Thoracic aorta (tissue), 2 donors: ENCODE measurements at regions not wholly inside any gene's neighbourhood (a gene's known extent, or its start where the extent isn't known, plus 50 kb on each side); places are given as distances from the start of the nearest gene placed in this dataset.

Source experiments
- ATAC-seq: fragments of 150-250 bp; one replicate; pipeline ENCODE4 v1.8.0; 2017; ENCODE audit warnings: low read depth; ENCODE audit not compliant: insufficient number of reproducible peaks, low FRiP score
- DNase-seq: peaks from one replicate; pipeline ENCODE4 v3.0.0-alpha.2; 2020; ENCODE audit warnings: low spot score
- H3K27ac ChIP-seq, 2 donors: fragments of 200-600 bp; sonication (generic); 1 replicate in 1 of 2; 2 replicates in 1 of 2; pipeline ENCODE4 v1.5.1; 2016; ENCODE audit warnings: mild to moderate bottlenecking in 2 of 2, moderate library complexity in 2 of 2
- H3K27me3 ChIP-seq: fragments of 200-600 bp; sonication (generic); replicated peaks from 2 replicates; pipeline ENCODE4 v1.6.0; 2016; ENCODE audit warnings: mild to moderate bottlenecking; ENCODE audit not compliant: insufficient read depth
- H3K36me3 ChIP-seq: fragments of 200-600 bp; sonication (generic); one replicate; pipeline ENCODE4 v1.5.1; 2016
- H3K4me1 ChIP-seq, 2 donors: fragments of 200-600 bp; sonication (generic); 1 replicate in 1 of 2; 2 replicates in 1 of 2; pipeline versions ENCODE4 v1.5.1 to v1.6.0; 2016; ENCODE audit warnings: low read depth in 2 of 2, mild to moderate bottlenecking in 1 of 2; ENCODE audit not compliant: control insufficient read depth in 1 of 2
- H3K4me3 ChIP-seq: fragments of 200-600 bp; sonication (generic); 2 replicates; pipeline ENCODE4 v1.5.1; 2016; ENCODE audit warnings: mild to moderate bottlenecking
- H3K9me3 ChIP-seq: fragments of 200-600 bp; sonication (generic); 2 replicates; pipeline ENCODE4 v1.5.1; 2016
- TF ChIP-seq, protein P1 (sequence below): fragments of 200-600 bp; sonication (generic); IDR thresholded peaks from one replicate; pipeline ENCODE4 v1.5.1; 2019; ENCODE audit warnings: antibody characterized with exemption

- ATAC-seq (no peak), DNase-seq (no peak)
- Histone ChIP-seq H3K9me3 (no peaks in the 10 kb centered on the region), H3K4me3 (no peak overlapping the region), H3K36me3 (no peaks in the 10 kb centered on the region), H3K27me3 (no peaks in the 10 kb centered on the region), H3K27ac (no peak overlapping the region), H3K4me1 (no peaks in the 10 kb centered on the region)
- TF ChIP-seq, protein P1, sequence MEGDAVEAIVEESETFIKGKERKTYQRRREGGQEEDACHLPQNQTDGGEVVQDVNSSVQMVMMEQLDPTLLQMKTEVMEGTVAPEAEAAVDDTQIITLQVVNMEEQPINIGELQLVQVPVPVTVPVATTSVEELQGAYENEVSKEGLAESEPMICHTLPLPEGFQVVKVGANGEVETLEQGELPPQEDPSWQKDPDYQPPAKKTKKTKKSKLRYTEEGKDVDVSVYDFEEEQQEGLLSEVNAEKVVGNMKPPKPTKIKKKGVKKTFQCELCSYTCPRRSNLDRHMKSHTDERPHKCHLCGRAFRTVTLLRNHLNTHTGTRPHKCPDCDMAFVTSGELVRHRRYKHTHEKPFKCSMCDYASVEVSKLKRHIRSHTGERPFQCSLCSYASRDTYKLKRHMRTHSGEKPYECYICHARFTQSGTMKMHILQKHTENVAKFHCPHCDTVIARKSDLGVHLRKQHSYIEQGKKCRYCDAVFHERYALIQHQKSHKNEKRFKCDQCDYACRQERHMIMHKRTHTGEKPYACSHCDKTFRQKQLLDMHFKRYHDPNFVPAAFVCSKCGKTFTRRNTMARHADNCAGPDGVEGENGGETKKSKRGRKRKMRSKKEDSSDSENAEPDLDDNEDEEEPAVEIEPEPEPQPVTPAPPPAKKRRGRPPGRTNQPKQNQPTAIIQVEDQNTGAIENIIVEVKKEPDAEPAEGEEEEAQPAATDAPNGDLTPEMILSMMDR, result no peak
Observed at GRCh38 chr6:126761854-126762253, 356.6 kb upstream of the RSPO3 start.

DNA sequence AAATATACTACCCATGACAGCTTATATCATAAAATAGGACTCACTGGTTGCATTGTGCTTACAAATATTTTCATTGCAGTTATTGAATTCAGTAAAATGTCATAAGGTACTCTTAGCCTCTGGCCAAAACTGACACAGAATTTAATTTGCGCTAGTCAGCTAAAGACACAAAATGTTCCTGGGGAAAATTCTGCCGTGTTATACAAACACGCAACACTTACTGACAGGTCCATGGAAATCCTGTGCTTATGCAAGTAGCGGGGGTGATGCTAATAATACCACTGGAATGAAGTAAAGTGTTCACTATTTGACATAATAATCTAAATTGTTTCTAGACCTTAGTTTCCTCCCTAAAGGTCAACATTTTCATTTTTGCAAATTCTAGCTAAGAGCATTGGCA lies 354.4 kb upstream of the RSPO3 start:
- Histone ChIP-seq H3K27me3 (no peaks in the 10 kb centered on the region), H3K9me3 (no peaks in the 10 kb centered on the region), H3K4me3 (no peak overlapping the region), H3K36me3 (no peaks in the 10 kb centered on the region), H3K4me1 (no peaks in the 10 kb centered on the region), H3K27ac (no peak overlapping the region)
- DNase-seq (no peak), ATAC-seq (no peak)
- TF ChIP-seq, protein P1, result no peak

DNA sequence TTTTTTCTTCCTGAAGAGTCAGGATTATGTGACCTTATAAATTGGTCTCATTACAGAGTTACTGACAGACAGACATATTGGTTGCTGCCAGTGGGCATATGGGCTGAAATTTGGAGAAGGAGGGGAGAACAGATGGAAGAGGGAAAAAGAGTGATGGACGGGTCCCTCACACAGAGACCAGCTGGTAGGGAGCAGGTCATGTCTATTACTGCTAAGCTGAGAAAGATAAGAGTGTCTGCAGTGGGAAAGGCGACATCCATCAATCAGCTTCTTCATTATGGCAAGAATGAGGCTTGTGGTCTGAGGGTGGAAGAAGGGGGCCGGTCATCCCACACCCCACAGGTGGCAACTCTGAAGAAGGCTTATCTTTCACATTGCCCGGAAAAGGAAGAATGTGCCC lies 353.8 kb upstream of the RSPO3 start:
- Histone ChIP-seq H3K36me3 (no peaks in the 10 kb centered on the region), H3K9me3 (no peaks in the 10 kb centered on the region), H3K27me3 (no peaks in the 10 kb centered on the region), H3K4me3 (no peak overlapping the region), H3K27ac (no peak overlapping the region), H3K4me1 (no peaks in the 10 kb centered on the region)
- ATAC-seq, result no peak
- DNase-seq, result no peak
- TF ChIP-seq, protein P1, result no peak

DNA sequence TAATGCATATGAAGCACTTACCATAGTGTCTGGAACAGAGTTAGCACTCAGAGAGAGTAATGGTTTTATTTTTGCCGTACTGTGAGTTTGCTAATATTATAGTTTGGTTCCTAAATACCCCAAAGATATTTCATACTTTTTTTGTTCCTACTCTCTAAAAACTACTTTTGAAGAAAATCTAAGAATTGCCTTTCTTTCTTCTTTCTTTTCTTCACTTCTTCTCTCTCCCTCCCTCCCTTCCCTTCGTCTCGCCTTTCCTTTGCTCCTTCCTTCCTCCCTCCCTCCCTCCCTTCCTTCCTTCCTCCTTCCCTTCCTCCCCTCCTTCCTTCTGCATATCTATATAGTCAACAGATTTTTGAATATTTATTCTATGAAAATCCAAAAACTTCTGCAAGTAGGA lies 351.7 kb upstream of the RSPO3 start:
- TF ChIP-seq, protein P1, result no peak
- DNase-seq, result no peak
- no peak overlapping the region for H3K4me3 ChIP-seq
- no peak for ATAC-seq
- no peak overlapping the region for H3K27ac ChIP-seq
- no peaks in the 10 kb centered on the region for H3K9me3 ChIP-seq
- H3K4me1 ChIP-seq, result no peaks in the 10 kb centered on the region
- no peaks in the 10 kb centered on the region for H3K27me3 ChIP-seq
- no peaks in the 10 kb centered on the region for H3K36me3 ChIP-seq

DNA sequence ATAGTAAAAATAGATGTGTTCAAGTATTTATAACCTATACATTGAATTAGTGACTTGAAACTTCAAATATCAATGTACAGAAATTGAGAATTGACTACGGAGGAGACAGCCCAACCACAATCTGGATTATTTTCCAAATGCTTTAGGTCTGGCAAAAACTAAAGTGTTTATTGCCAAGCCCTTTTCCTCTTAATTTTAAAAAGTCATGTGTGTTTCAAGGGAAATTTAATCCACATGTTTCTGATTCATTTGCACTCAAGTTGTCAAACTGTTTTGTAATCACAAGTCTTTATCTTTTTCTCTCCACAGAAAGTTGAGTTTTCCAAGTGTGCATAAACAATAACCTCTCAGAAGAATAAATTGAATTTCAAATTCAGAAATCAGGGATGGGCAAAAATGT lies 350.8 kb upstream of the RSPO3 start:
- H3K27ac ChIP-seq, result no peak overlapping the region
- H3K27me3 ChIP-seq, result no peaks in the 10 kb centered on the region
- DNase-seq (no peak), ATAC-seq (no peak)
- H3K4me1 ChIP-seq, result no peaks in the 10 kb centered on the region
- H3K4me3 ChIP-seq, result no peak overlapping the region
- TF ChIP-seq, protein P1, result no peak
- H3K9me3 ChIP-seq, result no peaks in the 10 kb centered on the region
- no peaks in the 10 kb centered on the region for H3K36me3 ChIP-seq
